ENCODE measurements at regions not wholly inside any gene's neighbourhood (a gene's known extent, or its start where the extent isn't known, plus 50 kb on each side); places are given as distances from the start of the nearest gene placed in this dataset.
A peak's percentile ranks its signal among the peaks of the same experiment; 100 is the strongest.
"Not testable (repeated sequence)": the region's sequence is repeated elsewhere in the genome, so short reads cannot be mapped to it uniquely, and the experiment has no call there.

DNA sequence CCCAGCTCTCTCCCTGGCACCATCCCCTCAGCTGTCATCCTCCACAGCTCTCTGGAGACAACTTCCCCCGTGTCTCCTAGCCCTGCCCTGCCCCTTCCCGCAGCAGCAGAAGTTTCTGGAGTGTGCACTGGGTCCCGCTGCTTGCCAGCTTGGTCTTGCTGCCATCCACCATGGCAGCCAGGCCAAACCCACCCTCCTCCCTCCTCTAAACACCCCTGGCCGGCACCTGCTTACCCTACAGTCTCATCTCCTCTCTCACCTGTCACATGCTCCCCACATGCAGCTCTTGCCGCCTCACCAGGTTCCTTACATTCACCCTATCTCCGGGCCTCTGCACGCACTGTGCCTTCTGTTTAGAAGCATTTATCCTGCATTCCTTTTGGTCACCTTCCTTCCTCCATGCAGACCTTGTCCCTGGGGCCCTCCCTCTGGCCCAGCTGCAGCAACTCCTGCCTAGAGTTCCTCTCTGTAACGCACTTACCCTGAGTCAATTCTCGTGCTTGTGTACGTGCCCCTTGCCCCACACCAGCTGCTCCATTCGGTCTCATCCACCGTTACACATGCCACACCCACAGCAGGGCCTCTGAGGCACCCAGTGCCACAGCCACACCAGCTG, 93.9 kb upstream of the RET start:
- DNase-seq (ENCODE audit: extremely low read depth in 1 of 11, low read depth in 9 of 11, low spot score in 4 of 11) = no peak

DNA sequence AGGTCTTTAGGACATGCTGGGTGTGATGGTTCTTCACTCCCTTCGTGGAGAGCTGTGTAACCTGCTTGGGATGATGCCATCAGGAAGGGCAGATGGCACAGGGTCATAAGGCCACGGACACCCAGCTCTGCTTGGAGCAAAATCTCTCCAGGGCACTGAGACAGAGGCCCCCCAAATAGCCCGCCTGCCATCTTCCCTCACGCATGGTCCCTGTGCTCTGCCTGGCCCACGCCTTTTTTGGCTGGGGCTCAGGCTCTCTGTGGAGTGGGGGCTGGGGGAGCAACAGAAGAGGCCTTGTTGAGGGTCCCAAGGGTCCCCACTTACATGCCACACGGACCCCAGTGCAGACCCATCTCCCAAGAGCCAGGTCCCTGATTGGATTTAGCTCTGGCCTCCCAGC, 93.3 kb upstream of the RET start:
- no peak for DNase-seq (ENCODE audit: extremely low read depth in 1 of 11, low read depth in 9 of 11, low spot score in 4 of 11)

DNA sequence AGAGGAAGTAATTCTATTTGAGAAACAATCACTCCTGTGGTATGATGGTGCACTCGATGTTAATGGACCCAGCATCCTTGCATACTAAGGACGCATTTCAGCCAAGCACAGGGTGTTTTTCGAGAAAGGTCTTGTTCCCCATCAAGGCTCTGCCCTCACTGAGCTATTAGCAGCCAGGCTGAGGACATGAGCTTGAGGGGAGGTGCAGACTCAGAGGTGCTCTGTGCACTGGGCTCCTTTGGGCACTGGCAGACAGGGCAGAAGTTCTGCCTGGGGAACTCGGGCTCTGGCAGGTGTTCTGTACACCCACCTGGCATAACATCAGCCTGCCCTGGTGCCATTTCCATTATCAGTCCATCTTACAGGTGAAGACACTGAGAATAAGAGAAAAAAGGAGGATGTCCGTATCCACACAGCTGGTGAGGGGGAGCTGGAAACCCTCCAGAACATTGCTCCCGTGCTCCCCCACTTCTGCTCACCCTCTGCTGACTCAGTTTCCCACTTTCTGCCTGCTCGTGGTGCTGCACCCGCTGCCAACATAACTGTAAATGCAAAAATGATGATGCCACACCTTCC, 92.7 kb upstream of the RET start:
- DNase-seq (ENCODE audit: extremely low read depth in 1 of 11, low read depth in 9 of 11, low spot score in 4 of 11) = no peak

DNA sequence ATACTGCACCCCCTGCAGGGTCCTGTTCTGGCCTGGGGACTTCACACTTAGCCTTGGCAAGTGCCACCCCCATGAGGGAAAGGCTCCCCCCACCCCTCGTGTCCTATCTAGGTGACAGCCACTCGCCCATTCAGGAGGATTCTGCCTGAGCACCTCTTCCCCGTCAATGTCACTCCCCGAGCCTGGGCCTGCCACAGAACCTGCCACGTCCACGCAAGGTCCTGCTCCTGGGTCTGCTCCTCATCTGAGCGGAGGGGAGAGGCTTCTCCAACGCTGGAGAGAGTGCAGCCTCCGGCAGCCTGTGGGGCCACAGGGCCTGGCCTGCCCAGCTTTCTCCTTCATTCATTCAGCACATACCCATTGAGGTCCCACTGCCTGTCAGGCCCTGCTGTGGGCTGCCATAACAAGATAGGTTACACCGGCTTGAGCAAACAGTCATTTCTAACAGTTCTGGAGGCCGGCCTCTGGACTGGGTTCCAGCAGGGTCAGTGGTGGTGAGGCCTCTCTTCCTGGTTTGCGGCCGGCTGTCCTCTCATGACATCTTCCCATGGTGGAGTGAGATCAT, 92.0 kb upstream of the RET start:
- no peak for DNase-seq (ENCODE audit: extremely low read depth in 1 of 11, low read depth in 9 of 11, low spot score in 4 of 11)

DNA sequence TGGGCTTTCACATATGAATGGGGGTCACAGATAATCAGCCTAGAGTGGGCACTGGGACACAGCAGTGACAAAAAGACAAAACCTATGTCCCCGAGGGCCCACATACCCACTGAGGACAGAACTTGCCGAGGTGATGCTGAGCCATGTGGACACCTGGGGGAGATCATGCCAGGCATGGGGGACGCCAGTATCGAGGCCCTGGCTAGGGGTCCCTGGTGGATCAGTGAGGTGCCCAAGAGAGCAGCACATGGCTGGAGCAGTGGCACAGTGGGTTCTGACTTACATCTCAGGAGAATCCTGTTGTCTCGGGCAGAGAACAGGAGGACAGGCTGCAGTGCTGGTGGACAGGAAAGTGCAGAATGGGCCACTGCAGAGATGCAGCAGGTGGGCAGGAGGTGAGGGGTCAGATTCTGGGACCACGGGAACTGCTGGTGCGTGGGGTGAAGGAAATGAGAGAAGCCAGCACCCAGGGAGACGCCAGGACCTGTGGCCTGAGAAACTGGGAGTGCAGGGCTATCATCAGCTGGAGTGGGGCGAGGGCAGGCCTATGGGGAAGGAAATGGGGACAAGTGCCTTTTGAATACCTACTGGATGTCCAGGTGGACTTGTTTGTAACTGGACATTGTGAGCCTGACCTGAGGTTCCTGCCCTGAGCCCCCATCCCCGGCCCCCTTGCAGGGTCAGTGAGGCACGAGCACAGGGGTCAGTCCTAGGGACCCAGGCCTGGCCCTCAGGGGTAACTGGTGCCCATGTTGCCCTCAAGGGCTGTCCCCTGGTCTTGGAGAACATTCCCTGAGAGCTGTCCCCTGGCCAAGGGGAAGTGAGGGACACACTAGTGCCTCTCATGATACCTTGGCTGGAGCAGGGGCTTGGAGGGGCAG, 91.2 kb upstream of the RET start:
- no peak for DNase-seq (ENCODE audit: extremely low read depth in 1 of 11, low read depth in 9 of 11, low spot score in 4 of 11)

DNA sequence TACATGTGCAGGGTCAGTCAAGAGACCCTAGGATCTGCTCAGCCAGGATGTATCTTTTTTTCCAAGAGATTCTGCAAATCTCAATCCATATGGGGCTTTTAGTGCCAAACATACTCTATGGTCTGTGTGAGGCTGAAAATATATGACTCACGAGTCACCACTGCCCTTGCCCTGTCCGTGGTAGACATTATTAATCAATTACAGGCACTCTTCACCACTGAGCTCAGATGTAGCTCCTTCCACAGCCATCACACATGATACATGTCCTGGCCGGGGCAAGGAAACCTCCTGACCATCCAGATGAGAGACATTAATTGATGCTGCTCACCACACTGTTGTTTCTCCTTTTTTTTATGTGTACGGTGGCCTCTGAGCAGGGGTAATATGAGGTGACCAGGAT, 90.2 kb upstream of the RET start:
- no peak for DNase-seq (ENCODE audit: extremely low read depth in 1 of 11, low read depth in 9 of 11, low spot score in 4 of 11)

DNA sequence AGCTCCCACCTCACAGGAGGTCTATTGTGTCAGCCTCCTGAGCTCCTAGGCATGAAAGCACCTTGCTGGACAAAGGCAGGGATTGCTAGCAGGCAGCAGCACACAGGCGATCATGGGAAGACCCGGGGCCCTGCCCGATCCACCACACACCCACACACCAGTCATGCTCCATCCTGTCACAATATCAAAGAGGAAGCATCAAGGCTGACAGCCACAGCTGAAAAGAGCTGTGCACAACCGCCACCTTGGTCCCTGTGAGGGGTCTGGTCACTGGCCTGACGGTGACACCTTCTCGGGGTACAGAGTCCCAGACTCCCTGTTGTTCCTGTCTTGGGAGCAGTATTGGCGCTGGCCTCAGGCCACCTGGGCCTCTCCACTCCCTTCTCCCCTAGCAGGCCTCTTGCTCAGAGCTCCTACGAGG, 89.7 kb upstream of the RET start:
- no peak for DNase-seq (ENCODE audit: extremely low read depth in 1 of 11, low read depth in 9 of 11, low spot score in 4 of 11)

DNA sequence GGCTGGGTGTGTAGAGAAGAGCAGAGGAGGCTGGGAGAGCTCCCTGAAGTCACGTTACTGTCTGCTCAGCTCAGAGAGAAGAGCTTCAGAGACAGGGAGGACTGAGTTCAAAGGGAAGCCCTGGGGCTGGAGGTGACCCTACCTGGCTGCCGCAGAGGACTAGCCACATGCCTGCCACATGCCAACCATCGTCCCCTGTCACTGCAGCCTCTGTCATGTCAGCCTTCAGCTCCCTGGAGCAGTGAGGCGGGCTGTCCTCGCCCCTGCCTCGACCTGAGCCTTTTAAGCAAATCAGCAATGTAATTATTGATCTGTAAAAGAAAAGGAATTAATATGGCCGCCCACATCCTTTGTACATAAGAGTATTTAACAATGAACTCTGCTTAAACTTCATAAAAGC, 89.3 kb upstream of the RET start:
- DNase-seq (ENCODE audit: extremely low read depth in 1 of 11, low read depth in 9 of 11, low spot score in 4 of 11) = no peak

DNA sequence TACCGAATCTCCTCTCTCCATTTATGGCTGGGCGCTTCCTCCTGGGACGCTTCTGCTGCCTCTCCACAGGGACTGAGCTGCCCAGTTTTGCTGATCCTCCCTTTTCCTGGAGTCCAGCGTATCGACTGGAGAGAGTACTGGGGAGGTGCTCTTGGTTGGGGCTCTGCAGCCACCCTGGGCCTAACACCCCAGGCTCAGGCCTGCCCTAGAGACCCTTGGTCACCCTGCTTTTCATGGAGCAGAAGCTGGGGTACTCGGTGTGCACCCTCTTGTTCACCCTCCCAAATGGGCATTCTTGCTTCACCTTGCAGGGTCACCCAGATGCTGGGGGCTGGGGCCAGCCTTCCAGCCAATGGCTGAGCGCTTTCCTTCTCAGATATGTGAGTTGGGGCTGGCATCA, 88.8 kb upstream of the RET start:
- DNase-seq (ENCODE audit: extremely low read depth in 1 of 11, low read depth in 9 of 11, low spot score in 4 of 11) = no peak

DNA sequence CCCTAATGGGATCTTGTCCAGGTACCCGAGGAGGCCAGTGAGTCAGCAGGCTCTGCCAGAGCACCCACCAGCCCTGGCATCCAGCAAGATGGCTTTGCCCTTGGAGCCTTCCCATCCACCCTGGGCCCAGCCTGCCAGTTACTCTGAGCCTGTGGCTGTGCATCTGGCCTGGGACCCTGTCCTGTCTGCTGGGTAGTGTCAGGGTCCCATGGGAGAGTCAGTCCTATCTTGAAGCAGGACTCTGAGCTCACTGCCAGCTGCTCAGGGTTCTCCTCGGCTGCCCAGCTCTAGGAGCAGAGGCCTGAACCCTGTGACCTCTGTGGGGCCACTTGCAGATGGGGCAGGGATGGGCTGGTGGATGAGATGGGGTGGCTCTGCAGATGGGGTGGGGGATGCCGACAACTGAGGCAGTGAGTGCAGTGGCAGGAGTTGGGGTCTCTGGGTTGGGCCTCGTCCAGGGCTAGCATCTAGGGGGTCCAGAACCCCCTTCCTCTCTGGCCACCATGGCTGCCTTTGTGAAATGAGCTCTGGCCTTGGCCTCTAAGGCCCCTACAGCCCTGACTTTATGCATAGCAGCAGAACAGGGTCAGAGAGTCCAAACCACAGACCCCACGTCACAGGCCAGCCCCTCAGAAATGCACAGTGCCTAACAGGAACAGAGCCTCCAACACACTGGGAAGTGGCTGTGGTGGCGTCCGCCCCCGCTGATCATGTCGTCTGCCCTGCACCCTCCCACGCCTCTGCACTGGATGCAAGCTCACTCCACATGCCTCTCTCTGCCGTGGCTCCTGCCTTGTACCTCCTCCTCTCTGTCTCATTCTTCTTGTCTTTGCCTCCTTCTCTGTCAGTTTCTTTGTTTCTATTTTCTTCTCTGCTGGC, 88.1 kb upstream of the RET start:
- peak in 10 of 11 donors; percentile 7 to 34 (median 26) for DNase-seq (ENCODE audit: extremely low read depth in 1 of 11, low read depth in 9 of 11, low spot score in 4 of 11)

DNA sequence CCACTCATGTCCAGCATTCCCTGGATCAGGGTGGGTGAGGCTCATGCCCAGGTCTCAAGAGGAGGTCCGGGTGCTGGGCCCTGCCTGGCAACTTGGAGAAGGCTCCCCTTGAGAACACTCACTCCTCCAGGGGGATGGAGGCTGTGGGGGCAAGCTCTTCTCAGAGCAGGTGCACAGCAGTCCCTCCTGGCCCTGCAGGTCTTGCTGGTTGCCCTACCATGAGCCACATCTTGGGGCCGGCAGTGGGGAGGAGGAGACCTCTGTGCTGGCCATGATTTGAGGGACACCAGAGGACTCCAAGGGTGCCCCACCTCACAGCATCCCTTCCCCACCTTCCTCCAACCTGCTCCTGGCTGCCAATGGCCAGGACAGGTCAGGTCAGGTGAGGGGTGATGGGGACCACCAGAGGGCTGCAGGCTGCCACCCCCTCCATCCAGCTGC, 87.4 kb upstream of the RET start:
- DNase-seq (ENCODE audit: extremely low read depth in 1 of 11, low read depth in 9 of 11, low spot score in 4 of 11) = no peak

DNA sequence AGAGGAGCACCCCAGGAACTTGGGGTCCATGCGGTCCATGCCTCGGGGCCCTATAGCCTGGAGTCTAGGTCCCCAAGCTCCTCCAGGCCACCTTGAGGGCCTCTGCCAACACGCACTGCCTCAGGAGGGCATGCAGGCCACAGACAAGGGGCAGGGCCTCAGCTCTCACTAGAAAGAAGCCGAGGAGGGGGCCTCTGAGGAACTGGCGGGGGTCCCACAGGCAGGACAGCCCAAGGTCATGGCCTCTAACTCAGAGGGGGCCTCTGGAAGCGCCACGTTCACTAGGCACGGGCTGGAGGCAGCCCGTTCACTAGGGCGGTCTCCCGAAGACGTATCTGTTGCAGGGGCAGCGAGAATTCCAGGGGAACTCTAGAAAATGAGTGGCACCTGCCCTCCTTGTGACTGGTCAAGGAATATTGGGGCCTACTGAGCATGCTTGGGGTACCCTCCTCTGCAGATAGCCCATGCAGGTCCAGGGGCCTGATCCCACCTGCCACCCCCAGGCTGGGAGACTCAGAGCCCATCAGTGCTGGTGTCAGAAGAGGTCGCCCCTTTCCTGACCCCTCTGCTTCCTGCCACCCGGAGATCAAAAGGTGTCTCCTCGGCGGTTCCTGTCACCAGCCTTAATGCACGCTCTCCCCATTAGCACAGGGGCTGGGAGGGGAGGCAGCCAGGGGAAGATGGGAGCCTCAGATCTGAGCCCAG, 86.7 kb upstream of the RET start:
- no peak for DNase-seq (ENCODE audit: extremely low read depth in 1 of 11, low read depth in 9 of 11, low spot score in 4 of 11)

DNA sequence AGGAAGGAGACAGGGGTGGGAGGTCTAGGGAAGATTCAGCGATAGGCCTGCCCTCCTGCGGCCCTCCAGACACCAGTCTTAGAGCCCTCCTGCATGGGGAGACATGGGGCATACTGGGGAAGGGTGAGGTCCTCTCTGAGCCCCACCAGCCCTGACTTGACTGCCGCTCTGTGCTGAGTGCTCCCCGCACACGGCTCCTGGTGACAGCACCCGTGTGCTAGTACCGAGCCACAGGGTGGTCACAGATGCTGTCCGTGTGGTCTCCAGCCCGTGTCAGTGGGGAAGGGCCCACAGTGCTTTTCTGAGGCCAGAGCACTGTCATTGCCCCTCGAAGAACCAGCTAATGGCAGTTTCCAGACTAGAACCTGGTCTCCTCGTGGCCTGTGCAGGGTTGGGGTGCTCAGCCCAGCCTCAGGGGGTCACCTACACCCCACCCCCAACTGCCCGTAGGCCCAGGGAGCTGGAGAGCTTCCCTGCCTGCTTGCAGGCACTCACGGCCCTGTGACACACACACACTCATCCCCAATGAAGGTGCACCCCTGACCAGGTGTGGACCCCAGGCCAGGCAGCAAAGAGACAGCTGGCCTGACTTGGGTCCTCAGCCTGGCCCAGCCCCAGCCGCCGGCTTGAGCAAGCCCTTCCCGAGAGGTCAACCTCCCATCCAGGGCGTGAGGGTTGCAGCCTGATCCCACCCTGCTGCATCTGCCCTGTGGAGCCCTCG, 86.0 kb upstream of the RET start:
- no peak for DNase-seq (ENCODE audit: extremely low read depth in 1 of 11, low read depth in 9 of 11, low spot score in 4 of 11)

DNA sequence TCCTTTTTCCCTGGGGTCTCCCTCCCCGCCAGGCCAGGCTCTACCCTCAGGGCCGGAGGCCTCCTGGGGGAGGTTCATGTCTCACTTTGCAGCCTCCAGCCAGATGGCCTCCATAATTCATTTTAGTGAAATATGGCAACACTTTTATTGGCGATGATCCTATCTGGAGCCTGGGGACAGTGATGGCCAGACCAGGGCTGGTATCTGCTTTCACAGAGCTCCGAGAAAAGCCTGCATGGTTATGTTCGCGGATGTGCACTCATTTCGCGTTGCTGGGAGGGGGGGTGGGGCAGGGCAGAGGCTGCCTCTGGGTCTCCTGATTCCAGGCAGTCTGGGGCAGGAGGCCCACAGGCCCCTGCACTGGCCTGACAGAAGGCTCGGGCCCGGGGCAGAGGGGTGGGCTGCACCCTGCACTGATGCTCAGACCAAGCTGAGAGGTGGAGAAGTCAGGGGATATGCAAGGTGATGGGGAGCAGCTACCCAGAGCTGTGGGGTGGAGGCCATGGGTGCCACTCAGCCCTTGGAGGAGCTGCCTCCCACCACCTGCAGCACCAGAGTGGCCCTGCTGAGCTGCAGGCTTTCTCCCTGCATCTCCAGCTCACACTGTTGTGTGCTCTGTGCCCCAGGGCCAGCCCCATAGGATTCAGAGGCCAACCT, 85.3 kb upstream of the RET start:
- no peak for DNase-seq (ENCODE audit: extremely low read depth in 1 of 11, low read depth in 9 of 11, low spot score in 4 of 11)

DNA sequence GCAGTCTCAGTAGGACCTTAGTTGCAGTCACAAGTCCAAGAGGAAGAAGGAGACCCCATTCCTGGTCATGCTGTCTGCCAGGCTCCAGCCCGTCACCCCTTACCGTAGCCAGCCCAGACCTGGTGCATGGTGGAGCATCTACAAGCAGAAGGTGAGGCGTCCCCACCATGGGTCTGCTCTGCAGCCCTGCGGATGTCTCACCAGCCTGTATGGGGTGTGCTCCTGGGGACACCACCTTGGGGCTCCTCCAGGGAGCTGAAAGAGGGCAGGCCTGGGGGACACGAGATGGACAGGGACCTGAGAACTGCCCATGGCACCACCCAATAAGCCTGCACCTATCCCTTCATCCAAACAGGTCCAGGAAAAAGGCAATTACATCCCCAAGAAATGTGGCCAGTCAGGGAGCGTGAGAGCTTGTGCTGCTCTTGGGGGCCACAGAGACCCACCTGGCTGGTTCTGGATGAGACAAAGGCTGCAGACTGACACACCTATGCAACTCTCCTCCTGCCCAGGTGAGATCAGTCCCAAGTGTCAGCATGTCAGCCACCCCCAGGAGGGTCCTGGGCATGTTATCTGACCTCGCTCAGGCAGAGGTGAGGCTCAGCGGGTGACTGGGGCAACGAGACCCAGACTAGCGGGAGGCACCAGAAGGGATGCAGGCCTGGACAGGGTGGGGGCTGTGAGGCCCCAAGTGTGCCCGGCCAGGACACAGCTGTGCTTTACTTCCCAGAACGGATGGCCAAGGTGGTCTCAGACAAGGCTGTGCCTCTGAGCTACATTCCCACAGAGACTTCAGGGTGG, 84.5 kb upstream of the RET start:
- no peak for DNase-seq (ENCODE audit: extremely low read depth in 1 of 11, low read depth in 9 of 11, low spot score in 4 of 11)

DNA sequence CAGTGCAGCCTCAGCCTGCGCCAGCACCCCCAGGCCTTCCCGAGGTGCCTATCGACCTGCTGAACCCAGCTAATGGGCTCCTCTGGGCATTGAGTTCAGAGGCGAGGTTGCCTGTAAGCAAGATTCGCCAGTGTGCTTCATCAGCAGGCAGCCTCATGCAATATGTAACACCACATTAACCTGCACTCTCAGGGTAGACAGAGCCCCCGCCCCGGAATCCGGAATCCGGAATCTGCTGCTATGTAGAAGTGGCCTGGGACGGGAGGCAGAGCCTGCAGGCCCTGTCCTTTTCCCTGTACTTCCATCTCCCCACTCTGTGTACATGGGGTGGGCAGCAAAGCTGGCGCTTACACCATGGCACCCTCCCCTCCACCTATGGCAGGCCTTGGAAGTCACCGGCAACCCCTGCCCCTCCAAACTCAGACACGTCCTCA, 83.9 kb upstream of the RET start:
- DNase-seq (ENCODE audit: extremely low read depth in 1 of 11, low read depth in 9 of 11, low spot score in 4 of 11) = no peak

DNA sequence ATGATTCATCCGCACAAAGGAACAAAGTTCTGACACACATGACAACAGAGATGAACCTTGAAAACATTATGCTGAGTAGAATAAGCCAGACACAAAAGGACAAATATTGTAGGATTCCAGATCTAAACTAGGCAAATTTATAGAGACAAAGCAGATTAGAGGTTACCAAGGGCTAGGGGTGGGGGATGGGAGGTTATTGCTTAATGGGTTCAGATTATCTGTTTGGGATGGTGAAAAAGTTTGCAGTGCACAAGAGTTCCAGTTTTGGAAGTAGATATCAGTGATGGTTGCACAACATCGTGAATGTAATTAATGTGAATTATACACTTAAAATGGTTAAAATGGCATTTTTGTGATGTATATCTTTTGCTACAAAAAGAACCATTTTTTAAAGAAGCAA, 82.0 kb upstream of the RET start:
- DNase-seq (ENCODE audit: extremely low read depth in 1 of 11, low read depth in 9 of 11, low spot score in 4 of 11) = not testable (repeated sequence)
